ENCODE measurements at regions not wholly inside any gene's neighbourhood (a gene's known extent, or its start where the extent isn't known, plus 50 kb on each side); places are given as distances from the start of the nearest gene placed in this dataset.
"Not testable (repeated sequence)": the region's sequence is repeated elsewhere in the genome, so short reads cannot be mapped to it uniquely, and the experiment has no call there.

- no peak for FAIRE-seq
- DNase-seq (ENCODE audit: low spot score) = no peak
Observed at GRCh38 chr13:70333752-70334151, 225.5 kb upstream of the KLHL1 start.

DNA sequence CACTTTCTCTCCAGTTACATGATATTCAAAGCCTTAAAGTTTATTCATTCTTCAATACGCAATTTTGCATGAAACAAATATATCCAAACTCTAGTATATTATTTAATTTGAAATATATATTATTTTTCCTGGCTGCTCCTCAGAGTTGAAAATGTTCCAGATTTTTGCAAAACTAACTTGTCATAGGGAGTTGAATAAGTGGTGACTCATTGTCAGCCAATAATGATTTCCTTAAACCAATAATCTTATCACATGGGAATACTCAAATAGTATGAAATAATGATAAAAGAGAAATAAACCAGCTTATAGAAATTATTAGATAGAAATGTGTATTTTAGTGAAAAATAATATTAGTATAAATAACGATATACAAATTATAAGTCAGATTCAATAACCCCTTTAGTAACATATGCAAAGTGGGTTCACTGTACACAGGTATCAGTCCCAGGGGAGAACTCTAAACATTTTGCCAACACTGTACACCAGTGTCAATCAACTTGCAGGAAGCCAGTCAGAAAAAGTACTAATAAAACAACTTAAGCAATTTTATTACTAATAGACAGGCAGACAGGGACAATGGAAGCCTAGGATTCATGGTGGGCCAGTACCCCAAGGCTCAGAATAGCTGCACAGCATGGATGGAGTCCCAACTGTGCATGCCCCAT lies 222.6 kb upstream of the KLHL1 start:
- DNase-seq (ENCODE audit: low spot score) (no peak), FAIRE-seq (no peak)

GRCh38 chr13:70324519-70324918 lies 216.3 kb upstream of the KLHL1 start:
- FAIRE-seq = no peak

DNA sequence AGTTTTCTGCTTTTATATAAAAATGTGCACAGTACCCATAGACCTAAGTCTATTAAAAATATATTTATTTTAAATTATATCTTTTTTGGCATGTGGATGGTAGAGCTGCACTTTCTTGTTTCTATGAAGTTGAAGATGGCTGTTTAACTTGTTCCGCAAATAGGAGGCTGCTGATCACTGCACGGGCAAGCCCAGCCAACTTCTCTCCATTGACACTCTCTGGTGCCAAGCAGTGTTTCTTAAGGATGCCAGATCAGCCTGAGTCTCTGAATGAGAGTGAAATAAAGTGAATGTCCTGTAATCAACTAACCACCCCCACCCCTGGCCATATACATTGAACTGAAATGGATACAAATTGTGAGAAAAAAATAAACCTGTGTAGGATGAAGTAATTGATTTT lies 202.9 kb upstream of the KLHL1 start:
- DNase-seq (ENCODE audit: low spot score) = no peak
- no peak for FAIRE-seq

More at GRCh38 chr13:70324519-70324918, 216.3 kb upstream of the KLHL1 start:
- DNase-seq (ENCODE audit: low spot score) = no peak

- FAIRE-seq (no peak), DNase-seq (ENCODE audit: low spot score) (peak; percentile 41)
Observed at GRCh38 chr13:70310396-70311119, 202.3 kb upstream of the KLHL1 start.

DNA sequence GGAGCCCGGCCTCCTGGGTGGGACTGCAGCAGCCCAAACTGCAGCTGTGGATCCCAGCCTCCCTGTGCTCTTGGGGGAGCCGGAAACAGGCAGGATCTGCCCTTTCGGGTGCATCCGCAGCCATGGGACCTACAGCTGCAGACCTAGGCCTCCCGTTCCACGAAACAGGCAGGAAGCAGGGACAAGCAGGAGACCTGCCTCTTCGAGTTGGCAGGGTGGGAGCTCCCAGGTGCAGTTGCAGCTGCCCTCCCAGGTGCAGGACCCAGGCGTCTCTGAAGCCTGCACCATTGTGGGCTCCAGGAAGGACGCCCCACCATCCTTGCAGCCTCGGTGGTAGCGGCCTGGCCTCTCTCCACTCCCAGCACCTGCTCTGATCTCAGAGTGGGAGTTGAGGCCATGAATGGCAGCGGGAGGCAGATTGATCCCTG lies 189.0 kb upstream of the KLHL1 start:
- FAIRE-seq (no peak), DNase-seq (ENCODE audit: low spot score) (no peak)

GRCh38 chr13:70284371-70284770 lies 176.1 kb upstream of the KLHL1 start:
- DNase-seq (ENCODE audit: low spot score) (no peak), FAIRE-seq (no peak)

- DNase-seq (ENCODE audit: low spot score) (no peak), FAIRE-seq (no peak)
Observed at GRCh38 chr13:70275841-70276240, 167.6 kb upstream of the KLHL1 start.

DNA sequence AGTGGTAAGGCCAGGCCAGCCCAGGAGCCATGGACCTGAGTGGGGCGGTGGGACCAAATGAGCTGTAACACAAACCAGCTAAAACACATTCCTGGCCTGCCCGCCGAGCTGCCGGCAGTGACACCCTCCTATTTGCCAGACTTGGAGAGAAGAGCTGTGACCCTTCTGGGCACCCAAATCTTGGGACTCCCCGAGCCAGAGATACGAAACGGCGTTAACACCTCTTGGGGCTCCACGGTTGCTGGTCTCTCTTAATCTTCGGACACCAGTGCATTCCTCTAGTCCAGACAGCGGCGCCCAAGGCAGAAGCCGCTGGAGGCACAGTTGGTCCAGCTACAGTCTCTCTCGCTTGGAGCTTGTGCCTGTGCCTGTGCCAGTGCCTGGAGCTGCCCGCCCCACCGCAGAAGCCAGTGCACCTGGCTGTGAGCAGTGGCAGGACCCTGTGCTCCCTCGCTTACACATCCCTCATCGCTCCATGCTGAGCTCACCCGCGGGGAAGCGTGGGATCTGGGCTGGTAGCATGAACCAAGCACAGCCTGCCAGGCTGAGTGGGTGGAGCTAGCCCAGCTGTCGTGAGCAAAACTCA lies 147.2 kb upstream of the KLHL1 start:
- DNase-seq (ENCODE audit: low spot score) (no peak), FAIRE-seq (no peak)

DNA sequence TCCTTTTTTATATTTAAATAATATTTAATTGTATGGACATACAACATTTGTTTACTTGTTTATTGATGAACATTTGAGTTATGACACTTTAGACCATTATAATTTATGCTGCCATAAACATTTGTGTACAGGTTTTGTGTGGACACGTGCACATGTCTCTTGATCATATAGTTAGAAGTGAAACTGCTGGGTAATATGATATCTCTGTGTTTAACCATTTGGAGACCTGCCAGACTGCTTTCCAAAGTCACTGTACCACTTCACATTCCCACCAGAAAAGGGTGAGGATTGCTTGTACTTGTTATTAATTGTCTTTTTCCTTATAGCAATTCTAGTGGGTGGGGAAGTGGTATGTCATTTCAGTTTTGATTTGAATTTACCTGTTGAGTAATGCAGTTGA lies 145.6 kb upstream of the KLHL1 start:
- DNase-seq (ENCODE audit: low spot score) (no peak), FAIRE-seq (no peak)

DNA sequence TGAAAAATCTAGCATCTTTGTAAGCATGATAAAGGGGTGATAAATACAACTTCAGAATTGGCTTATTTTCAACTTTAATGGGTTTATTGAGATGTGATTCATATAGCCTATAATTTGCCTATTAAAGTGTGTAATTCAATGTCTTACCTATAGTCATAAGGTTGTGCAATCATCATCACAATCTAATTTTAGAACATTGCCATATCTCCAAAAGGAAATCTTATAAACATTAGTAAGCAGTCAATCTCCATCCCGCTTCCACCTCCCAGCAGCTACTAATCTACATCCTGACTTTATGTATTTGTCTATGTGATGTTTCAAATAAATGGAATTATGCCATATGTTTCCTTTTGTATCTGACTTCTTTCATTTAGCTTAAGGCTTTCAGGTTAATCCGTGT lies 145.2 kb upstream of the KLHL1 start:
- FAIRE-seq = no peak
- DNase-seq (ENCODE audit: low spot score) = no peak

DNA sequence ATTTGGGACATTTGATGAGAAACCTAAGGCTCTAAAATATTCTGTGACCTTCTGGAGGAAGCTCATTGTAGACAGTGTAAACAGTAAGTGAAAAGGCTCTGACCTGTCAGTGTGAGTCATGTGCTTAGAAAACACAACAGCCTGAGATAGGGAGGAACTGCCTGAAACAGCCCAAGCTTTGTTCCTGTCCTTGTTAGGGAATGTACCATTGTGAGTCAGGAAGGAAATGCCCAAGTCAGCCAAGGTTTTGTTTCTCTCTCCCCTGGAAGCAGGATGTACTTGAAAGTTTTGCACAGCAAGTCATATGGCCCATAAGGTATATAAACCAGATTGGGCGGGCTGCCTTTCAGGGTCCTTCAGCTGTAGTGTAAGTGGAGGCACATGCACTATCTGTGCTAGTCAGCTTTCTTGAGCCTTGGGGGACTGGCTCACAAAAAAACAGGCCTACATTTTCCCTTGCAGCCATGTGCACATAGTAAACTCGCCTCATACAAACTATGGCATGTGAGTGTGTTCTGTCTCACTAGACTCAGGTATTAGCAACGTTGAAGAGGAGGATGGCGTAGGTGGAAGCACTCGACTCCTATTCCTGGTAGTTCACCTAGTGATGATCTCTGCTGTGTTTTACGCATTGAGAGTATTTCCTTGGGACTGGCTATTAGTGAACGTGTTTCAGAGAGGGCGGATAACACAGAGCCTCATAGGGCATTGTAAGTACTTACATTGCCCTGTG lies 141.2 kb upstream of the KLHL1 start:
- peak; percentile 77 for DNase-seq (ENCODE audit: low spot score)
- FAIRE-seq = no peak

GRCh38 chr13:70237131-70237530 lies 128.9 kb upstream of the KLHL1 start:
- DNase-seq (ENCODE audit: low spot score) = no peak
- no peak for FAIRE-seq

- DNase-seq (ENCODE audit: low spot score) (no peak), FAIRE-seq (no peak)
Observed at GRCh38 chr13:70235565-70235964, 127.3 kb upstream of the KLHL1 start.

DNA sequence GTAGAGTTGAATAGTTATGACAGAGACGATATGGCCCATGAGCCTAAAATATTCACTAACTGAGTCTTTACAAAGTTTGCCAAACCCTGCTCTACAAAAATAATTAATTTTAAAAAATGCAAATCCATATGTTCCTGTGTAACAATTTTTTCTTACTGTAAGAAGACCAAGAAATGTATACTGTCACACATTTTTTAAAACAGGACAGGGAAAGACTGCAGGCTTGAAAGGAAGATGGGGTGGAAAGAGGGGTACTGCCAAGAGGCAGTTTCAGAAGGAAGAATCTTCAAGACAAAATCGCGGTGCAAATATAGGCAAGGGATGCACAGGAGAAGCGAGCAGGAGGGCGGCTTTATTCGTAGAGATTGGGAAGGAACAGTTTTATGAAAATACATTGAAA lies 115.7 kb upstream of the KLHL1 start:
- FAIRE-seq (no peak), DNase-seq (ENCODE audit: low spot score) (no peak)

DNA sequence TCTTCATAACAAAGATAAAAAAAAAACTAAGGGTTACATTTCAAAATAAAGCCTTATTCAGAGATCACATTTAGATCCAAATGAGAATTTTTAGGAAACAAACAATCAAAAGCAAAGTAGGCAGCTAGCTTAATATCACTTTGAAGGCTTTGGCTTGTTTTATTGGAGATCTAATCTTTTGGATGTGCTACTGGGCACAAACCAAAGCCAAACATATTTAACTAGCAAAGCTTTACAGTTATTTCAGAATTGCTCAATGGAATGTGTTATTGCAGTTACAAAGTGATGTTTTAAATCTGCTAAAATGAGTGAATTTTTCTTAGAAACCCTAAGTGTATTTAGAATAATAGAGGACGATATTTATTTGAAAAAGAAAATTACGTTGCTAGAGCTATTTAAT lies 114.7 kb upstream of the KLHL1 start:
- FAIRE-seq = no peak

DNA sequence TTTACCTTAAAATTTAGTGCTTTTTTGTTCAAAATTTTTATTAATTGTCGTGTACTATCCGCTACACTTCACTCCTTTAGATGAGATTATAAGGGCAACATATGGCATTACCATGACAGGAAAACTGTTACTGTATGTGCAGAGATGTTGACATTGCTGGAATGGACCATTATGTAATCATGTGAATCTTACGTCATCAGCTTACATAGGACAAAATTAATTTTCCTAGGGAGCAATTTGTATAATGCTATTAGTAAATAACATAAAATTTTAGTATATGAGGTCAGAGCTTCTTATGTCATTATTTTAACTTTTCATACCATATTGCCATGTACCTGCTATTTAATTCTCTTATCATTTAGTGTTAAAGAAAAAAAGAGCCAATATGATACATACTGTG lies 110.4 kb upstream of the KLHL1 start:
- no peak for DNase-seq (ENCODE audit: low spot score)
- FAIRE-seq = no peak

More for the DNA sequence above, 114.7 kb upstream of the KLHL1 start:
- no peak for DNase-seq (ENCODE audit: low spot score)

DNA sequence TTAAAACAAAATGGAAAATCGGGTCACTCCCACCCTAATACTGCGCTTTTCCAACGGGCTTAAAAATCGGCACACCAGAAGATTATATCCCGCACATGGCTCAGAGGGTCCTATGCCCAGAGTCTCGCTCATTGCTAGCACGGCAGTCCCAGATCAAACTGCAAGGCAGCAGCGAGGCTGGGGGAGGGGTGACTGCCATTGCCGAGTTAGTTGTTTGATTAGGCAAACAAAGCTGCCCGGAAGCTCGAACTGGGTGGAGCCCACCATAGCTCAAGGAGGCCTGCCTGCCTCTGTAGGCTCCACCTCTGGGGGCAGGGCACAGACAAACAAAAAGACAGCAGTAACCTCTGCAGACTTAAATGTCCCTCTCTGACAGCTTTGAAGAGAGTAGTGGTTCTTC lies 100.7 kb upstream of the KLHL1 start:
- not testable (repeated sequence) for FAIRE-seq; DNase-seq (ENCODE audit: low spot score)

- FAIRE-seq (no peak), DNase-seq (ENCODE audit: low spot score) (no peak)
Observed at GRCh38 chr13:70206671-70207070, 98.4 kb upstream of the KLHL1 start.

DNA sequence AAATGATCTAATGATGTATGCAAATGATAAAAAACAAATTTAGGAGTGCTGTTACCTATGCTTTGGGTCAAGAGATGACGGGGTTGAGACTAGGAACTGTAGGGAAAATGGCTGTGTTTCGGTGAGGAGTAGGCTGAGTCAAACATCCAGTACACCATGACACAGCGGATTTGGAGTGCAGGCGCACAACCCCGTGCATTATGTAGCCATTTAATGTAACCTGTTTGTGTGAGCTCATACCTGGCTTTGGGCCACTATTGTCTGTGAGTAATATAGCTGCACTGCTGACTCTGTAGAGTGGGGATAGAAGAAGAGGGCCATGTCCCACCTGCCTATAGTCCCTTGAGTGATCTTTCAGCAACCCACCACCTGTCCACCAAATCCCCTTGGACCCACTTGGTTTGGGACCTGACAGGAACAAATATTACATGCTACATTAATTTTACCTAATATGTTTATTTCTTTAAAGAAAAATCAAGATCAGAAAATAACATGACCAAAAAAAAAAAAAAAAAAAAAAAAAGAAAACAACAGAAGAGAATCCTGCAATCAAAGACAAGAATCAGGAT lies 95.5 kb upstream of the KLHL1 start:
- DNase-seq (ENCODE audit: low spot score) (no peak), FAIRE-seq (no peak)

GRCh38 chr13:70191034-70191433 lies 82.8 kb upstream of the KLHL1 start:
- FAIRE-seq (no peak), DNase-seq (ENCODE audit: low spot score) (no peak)

GRCh38 chr13:70189981-70190380 lies 81.7 kb upstream of the KLHL1 start:
- FAIRE-seq = no peak
- no peak for DNase-seq (ENCODE audit: low spot score)

All from RCC 7860 (cell line).